ENCODE measurements at regions not wholly inside any gene's neighbourhood (a gene's known extent, or its start where the extent isn't known, plus 50 kb on each side); places are given as distances from the start of the nearest gene placed in this dataset.

DNA sequence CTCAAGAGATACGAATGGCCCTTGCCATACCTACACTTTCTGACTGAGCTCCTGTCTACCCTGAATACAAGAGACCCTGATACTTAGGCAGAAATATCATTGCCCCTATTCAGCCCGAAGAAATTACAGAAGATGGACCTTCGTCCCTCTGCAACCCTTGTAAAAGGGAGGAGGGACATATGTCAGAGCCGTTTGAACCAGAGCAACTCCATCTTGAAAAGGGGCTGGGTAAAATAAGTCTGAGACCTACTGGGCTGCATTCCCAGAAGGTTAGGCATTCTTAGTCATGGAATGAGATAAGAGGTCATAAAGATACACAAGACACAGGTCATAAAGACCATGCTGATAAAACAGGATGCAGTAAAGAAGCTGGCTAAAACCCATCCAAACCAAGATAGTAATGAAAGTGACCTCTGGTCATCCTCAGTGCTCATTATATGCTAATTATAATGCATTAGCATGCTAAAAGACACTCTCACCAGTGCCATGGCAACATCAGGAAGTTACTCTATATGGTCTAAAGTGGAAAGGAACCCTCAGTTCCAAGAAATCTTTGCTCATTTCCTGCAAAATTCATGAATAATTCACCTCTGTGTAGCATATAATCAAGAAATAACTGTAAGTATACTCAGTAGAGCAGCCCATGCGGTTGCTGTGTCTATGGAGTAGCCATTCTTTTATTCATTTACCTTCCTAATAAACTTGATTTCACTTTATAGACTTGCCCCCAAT lies 49.7 kb upstream of the GPD1L start:
- TF ChIP-seq CTCF (IDR thresholded peaks at IDR 0.05) (no peak), POLR2A (IDR thresholded peaks at IDR 0.05; ENCODE audit: low read depth) (no peak), EP300 (IDR thresholded peaks at IDR 0.05) (no peak), POLR2AphosphoS5 (IDR thresholded peaks at IDR 0.05) (no peak)
- Histone ChIP-seq H3K9me3 (no peaks in the 10 kb centered on the region), H3K4me3 (no peak overlapping the region), H3K27me3 (no peaks in the 10 kb centered on the region), H3K27ac (replicated peaks in 1 of 4) (no peak overlapping the region), H3K36me3 (no peaks in the 10 kb centered on the region), H3K4me1 (no peaks in the 10 kb centered on the region)
- WGBS, result 65% methylated on average over 5 of the region's 5 CpGs
- intact Hi-C loops (cut with DNase I), result no loop called here
- DNase-seq (ENCODE audit: extremely low spot score), result no peak

Small RNA genes in the stretch of these regions (small RNA-seq; reads per million reads assigned to genes)
- gene RF00019, result 0 reads per million in 3 donors

Measured in esophagus muscularis mucosa (tissue), 4 donors.